HepG2 (cell line): ENCODE measurements at regions not wholly inside any gene's neighbourhood (a gene's known extent, or its start where the extent isn't known, plus 50 kb on each side); places are given as distances from the start of the nearest gene placed in this dataset.

Source experiments
- ATAC-seq: fragments of 200-7000 bp; cut with Tn5 transposase; 3 replicates; pipeline ENCODE4 v1.9.1; 2020; ENCODE audit warnings: mild to moderate bottlenecking, moderate library complexity
- BruUV-seq: library from RNA; stranded (reverse); fragments of 400-500 nt; replicated peaks from 2 replicates; lab custom pipeline; 2021; lab: Mats Ljungman, UMichigan
- CTCF ChIA-PET: fragments of 300-600 bp; formaldehyde crosslinking; extraction: SDS; loops from one replicate; lab custom pipeline; 2021; ENCODE audit warnings: low total read pairs, inconsistent platforms, low intra/inter-chr PET ratio; lab: Yijun Ruan, JAX
- POLR2A ChIA-PET: fragments of 350-600 bp; sonication (Branson Sonifier 250); formaldehyde crosslinking; loops from one replicate; lab custom pipeline; 2020; ENCODE audit warnings: antibody characterized with exemption, inconsistent platforms; lab: Yijun Ruan, JAX
- DNase-seq: peaks from one replicate; pipeline ENCODE4 v3.0.0-alpha.2; 2015; ENCODE audit warnings: low spot score
- FAIRE-seq: peaks from 3 replicates; lab custom pipeline; 2011; peaks lifted over from hg19 to GRCh38; lab: Jason Lieb, UNC
- H2AFZ ChIP-seq: one replicate; pipeline ENCODE4 v1.6.1; 2011; ENCODE audit warnings: low read length, inconsistent platforms
- H3K27ac ChIP-seq: fragments of 300-600 bp; 3 replicates; pipeline ENCODE4 v1.8.0; 2011; ENCODE audit warnings: mixed run types, mild to moderate bottlenecking, mixed read lengths, low read length, inconsistent platforms; ENCODE audit not compliant: insufficient read depth; ENCODE audit errors: extremely low read length
- H3K27me3 ChIP-seq, 2 experiments: fragments of 200-600 bp in 1 of 2; 2 replicates in 1 of 2; 3 replicates in 1 of 2; pipeline versions ENCODE4 v1.6.0 to v1.8.0; 2011; ENCODE audit warnings: low read length in 2 of 2, mild to moderate bottlenecking in 2 of 2, moderate library complexity in 2 of 2, inconsistent platforms in 1 of 2; ENCODE audit not compliant: insufficient read depth in 2 of 2, control insufficient read depth in 1 of 2
- H3K36me3 ChIP-seq, 2 experiments: fragments of 200-600 bp in 1 of 2; replicated peaks in 1 of 2; 2 replicates in 1 of 2; 3 replicates in 1 of 2; pipeline versions ENCODE4 v1.5.1 to v1.8.0; 2011; ENCODE audit warnings: low read length in 2 of 2, inconsistent platforms in 1 of 2; ENCODE audit not compliant: insufficient read depth in 2 of 2, control insufficient read depth in 1 of 2
- H3K4me1 ChIP-seq: 2 replicates; pipeline ENCODE4 v1.5.1; 2012; ENCODE audit warnings: low read length, inconsistent platforms; ENCODE audit not compliant: insufficient read depth
- H3K4me2 ChIP-seq: 2 replicates; pipeline ENCODE4 v1.6.0; 2011; ENCODE audit warnings: low read depth, low read length, inconsistent platforms
- H3K4me3 ChIP-seq, 3 experiments: fragments of 200-600 bp in 1 of 3; sonication (generic), shearing (Covaris generic) in 1 of 3; replicated peaks in 1 of 3; 2 replicates each; pipeline ENCODE4 v1.5.1; 2011 to 2016; ENCODE audit warnings: low read length in 3 of 3, inconsistent platforms in 2 of 3, low read depth in 2 of 3, mild to moderate bottlenecking in 2 of 3, control low read depth in 1 of 3, mixed read lengths in 1 of 3; ENCODE audit not compliant: insufficient read depth in 1 of 3
- H3K79me2 ChIP-seq: one replicate; pipeline ENCODE4 v1.6.1; 2011; ENCODE audit warnings: low read length, inconsistent platforms; ENCODE audit not compliant: insufficient read depth
- H3K9ac ChIP-seq: 2 replicates; pipeline ENCODE4 v1.6.0; 2011; ENCODE audit warnings: mild to moderate bottlenecking, low read depth, low read length, inconsistent platforms; ENCODE audit not compliant: insufficient read depth
- H3K9me3 ChIP-seq: 2 replicates; pipeline ENCODE4 v1.5.1; 2012; ENCODE audit warnings: mild to moderate bottlenecking, low read length
- H4K20me1 ChIP-seq: 2 replicates; pipeline ENCODE4 v1.6.0; 2011; ENCODE audit warnings: inconsistent platforms, mild to moderate bottlenecking, low read length, moderate library complexity; ENCODE audit not compliant: insufficient read depth
- CREB3 ChIP-seq: sonication (generic); formaldehyde crosslinking; IDR thresholded peaks from 2 replicates; pipeline ENCODE4 v1.5.0; 2020; ENCODE audit warnings: missing genetic modification reagents
- GABPA ChIP-seq, 2 experiments: IDR thresholded peaks; 2 replicates each; pipeline ENCODE4 v1.6.1; 2011 to 2016; ENCODE audit warnings: low read depth in 2 of 2, low read length in 1 of 2, missing biosample characterization in 1 of 2, missing genetic modification characterization in 1 of 2
- KDM1A ChIP-seq: IDR thresholded peaks from 2 replicates; pipeline ENCODE4 v1.6.1; 2016; ENCODE audit warnings: missing compliant biosample characterization
- KLF15 ChIP-seq: sonication (generic); formaldehyde crosslinking; IDR thresholded peaks from 2 replicates; pipeline ENCODE4 v1.8.1; 2023; ENCODE audit warnings: borderline replicate concordance, mild to moderate bottlenecking, inconsistent platforms, missing genetic modification reagents, mixed read lengths
- NCOA5 ChIP-seq: sonication (generic); formaldehyde crosslinking; IDR thresholded peaks from 2 replicates; pipeline ENCODE4 v1.4.0; 2020; ENCODE audit warnings: missing genetic modification reagents
- SIN3B ChIP-seq: fragments of 150-350 bp; IDR thresholded peaks from 2 replicates; pipeline ENCODE4 v1.6.1; 2014; ENCODE audit warnings: low read length
- SMARCE1 ChIP-seq: fragments of 450-650 bp; IDR thresholded peaks from 2 replicates; pipeline ENCODE4 v1.6.1; 2017; ENCODE audit warnings: borderline replicate concordance
- ZNF142 ChIP-seq: sonication (generic); formaldehyde crosslinking; IDR thresholded peaks from 2 replicates; pipeline ENCODE4 v1.4.0; 2020; ENCODE audit warnings: missing genetic modification reagents
- ZNF446 ChIP-seq: sonication (generic); formaldehyde crosslinking; IDR thresholded peaks from 2 replicates; pipeline ENCODE4 v1.5.0; 2020; ENCODE audit warnings: mild to moderate bottlenecking, missing genetic modification reagents
- ZNF543 ChIP-seq: sonication (generic); formaldehyde crosslinking; IDR thresholded peaks from 2 replicates; pipeline ENCODE4 v1.4.0; 2020; ENCODE audit warnings: mild to moderate bottlenecking, missing genetic modification reagents
- ZNF619 ChIP-seq: sonication (generic); formaldehyde crosslinking; IDR thresholded peaks from 2 replicates; pipeline ENCODE4 v1.4.0; 2020; ENCODE audit warnings: mild to moderate bottlenecking, missing genetic modification reagents
- WGBS: methylation state at CpG from one replicate; pipeline ENCODE4 v1.1.6; 2017; ENCODE audit warnings: low lambda C conversion rate; 5-methylcytosine and 5-hydroxymethylcytosine counted together
- in situ Hi-C: cut with HindIII; loops from 2 replicates; pipeline ENCODE4 v1.10.0; 2017; ENCODE audit warnings: low pct_unique_long_range_greater_than_20kb; ENCODE audit not compliant: extremely low pct_ligation_motif_present
- intact Hi-C: fragments of 100-400 bp; cut with micrococcal nuclease; formaldehyde crosslinking; loops from one replicate; pipeline ENCODE4 v1.10.0; 2022; ENCODE audit not compliant: unreplicated experiment

- Histone ChIP-seq H2AFZ (no peak overlapping the region), H3K79me2 (no peaks in the 10 kb centered on the region), H3K4me1 (no peaks in the 10 kb centered on the region), H3K9me3 (no peaks in the 10 kb centered on the region), H3K4me3 (no peak overlapping the region), H3K4me2 (no peak overlapping the region), H4K20me1 (no peaks in the 10 kb centered on the region), H3K36me3 (no peaks in the 10 kb centered on the region), H3K27me3 (no peaks in the 10 kb centered on the region; a peak in 1 of 5 replicates), H3K9ac (no peak overlapping the region), H3K27ac (no peak overlapping the region)
- CTCF ChIA-PET, result no interaction called here
- TF ChIP-seq SMARCE1 (no peak), KDM1A (CRISPR knock-in tag) (no peak), ZNF142 (CRISPR knock-in tag) (no peak), GABPA (IDR thresholded peaks at IDR 0.05; ENCODE audit: low read depth, low read length) (no peak), GABPA (CRISPR knock-in tag; IDR thresholded peaks at IDR 0.05; ENCODE audit: low read depth) (no peak), ZNF543 (CRISPR knock-in tag) (no peak), ZNF446 (CRISPR knock-in tag) (no peak), NCOA5 (CRISPR knock-in tag) (no peak), CREB3 (CRISPR knock-in tag) (no peak), KLF15 (no peak), ZNF619 (CRISPR knock-in tag) (no peak), SIN3B (no peak)
- BruUV-seq, result no TSS peak
- WGBS, result 0% methylated on average over 1 of the region's 1 CpG
- no peak for ATAC-seq
- POLR2A ChIA-PET, result no interaction called here
- DNase-seq, result no peak
- no peak for FAIRE-seq
- intact Hi-C loops, result no loop called here
- in situ Hi-C loops, result no loop called here
These were observed 836.1 kb upstream of the CDH6 start for GRCh38 chr5:30357371-30357770.
